H1 (cell line): ENCODE measurements at regions not wholly inside any gene's neighbourhood (a gene's known extent, or its start where the extent isn't known, plus 50 kb on each side); places are given as distances from the start of the nearest gene placed in this dataset.

Experiments
- SP1 ChIP-seq: IDR thresholded peaks from 2 replicates; pipeline ENCODE4 v1.6.1; 2011; ENCODE audit warnings: low read depth, low read length
- TF ChIP-seq, protein P1 (sequence below): IDR thresholded peaks from 2 replicates; pipeline ENCODE4 v1.6.1; 2011; ENCODE audit warnings: low read length, improper control_type of control experiment

DNA sequence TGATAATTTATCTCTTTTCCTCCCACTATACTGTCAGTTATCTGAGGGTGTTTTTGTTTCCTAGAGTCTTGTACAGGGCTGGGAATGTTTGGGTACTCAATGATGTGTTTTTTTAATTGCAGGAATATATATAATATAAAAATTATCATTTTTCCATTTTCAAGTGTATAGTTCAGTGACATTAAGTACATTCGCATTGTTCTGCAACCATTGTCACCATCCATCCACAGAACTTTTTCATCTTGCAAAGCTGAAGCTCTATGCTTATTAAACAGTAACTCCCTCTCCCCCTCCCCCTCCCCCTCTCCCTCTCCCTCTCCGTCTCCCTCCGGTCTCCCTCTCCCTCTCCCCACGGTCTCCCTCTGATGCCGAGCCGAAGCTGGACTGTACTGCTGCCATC lies 93.0 kb upstream of the MANSC4 start (continued):
- TF ChIP-seq, protein P1, sequence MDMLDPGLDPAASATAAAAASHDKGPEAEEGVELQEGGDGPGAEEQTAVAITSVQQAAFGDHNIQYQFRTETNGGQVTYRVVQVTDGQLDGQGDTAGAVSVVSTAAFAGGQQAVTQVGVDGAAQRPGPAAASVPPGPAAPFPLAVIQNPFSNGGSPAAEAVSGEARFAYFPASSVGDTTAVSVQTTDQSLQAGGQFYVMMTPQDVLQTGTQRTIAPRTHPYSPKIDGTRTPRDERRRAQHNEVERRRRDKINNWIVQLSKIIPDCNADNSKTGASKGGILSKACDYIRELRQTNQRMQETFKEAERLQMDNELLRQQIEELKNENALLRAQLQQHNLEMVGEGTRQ, result no peak
- TF ChIP-seq SP1, result no peak
